CD4-positive, alpha-beta T cell treated with Interleukin-6 at 100 ng/mL for 8 hours (primary cell): ENCODE measurements at regions not wholly inside any gene's neighbourhood (a gene's known extent, or its start where the extent isn't known, plus 50 kb on each side); places are given as distances from the start of the nearest gene placed in this dataset.
A peak's percentile ranks its signal among the peaks of the same experiment; 100 is the strongest.
"Not testable (repeated sequence)": the region's sequence is repeated elsewhere in the genome, so short reads cannot be mapped to it uniquely, and the experiment has no call there.

Source experiments
- DNase-seq: peaks from one replicate; pipeline ENCODE4 v3.0.0-alpha.2; 2020; ENCODE audit warnings: mixed read lengths, low spot score

DNA sequence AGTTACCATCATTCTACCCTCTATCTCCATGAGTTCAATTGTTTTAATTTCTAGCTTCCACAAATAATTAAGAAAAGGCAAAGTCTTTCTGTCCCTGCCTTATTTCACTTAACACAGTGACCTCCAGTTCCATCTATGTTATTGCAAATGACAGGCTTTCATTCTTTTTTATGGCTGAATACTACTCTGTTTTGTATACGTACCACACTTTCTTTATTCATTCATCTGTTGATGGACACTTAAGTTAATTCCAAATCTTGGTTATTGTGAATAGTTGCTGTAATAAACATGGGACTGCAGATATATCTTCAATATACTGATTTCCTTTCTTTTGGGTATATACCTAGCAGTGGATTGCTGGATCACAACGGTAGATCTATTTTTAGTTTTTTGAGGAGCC lies 314.1 kb downstream of the SV2B start:
- DNase-seq = no peak

GRCh38 chr15:91415258-91415657 lies 315.2 kb downstream of the SV2B start:
- not testable (repeated sequence) for DNase-seq

GRCh38 chr15:91420689-91421088 lies 320.6 kb downstream of the SV2B start:
- no peak for DNase-seq

GRCh38 chr15:91422797-91423196 lies 322.7 kb downstream of the SV2B start:
- peak; percentile 1 for DNase-seq

DNA sequence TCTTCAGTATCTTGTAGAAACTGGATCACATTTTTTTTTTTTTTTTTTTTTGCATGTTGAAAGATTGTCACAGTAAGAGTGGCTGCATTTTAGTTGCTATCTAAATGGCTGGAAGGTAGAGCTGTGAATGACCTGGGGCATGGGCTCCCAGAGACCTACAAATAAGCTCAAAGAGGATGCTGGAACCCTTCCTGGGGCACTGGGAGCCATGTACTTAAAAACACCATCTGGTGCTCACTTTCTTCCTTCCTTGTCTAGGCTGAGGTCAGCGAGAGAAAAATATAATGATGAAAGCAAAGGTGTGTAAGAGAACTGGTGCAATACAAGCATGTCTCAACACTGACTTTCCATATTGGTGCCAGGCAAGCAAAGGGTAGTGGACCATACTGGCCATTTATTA lies 323.9 kb downstream of the SV2B start:
- no peak for DNase-seq

DNA sequence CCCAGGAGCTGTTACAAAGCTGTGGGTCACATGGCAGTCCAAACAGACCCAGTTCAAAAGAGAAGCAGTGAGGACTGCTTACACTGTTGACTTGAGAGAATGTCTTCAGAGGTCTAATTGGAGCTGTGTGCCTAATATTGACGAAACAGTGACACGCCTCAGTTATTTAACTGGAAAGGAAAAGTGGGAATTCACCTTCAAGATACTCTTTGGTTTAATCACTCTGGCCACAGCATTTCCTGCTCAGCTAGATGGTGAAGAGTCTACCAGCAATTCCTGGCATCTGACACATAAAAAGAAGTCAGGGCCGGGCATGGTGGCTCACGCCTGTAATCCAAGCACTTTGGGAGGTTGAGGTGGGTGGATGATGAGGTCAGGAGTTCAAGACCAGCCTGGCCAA lies 326.4 kb downstream of the SV2B start:
- DNase-seq = no peak

GRCh38 chr15:91429973-91430372 lies 329.9 kb downstream of the SV2B start:
- no peak for DNase-seq

GRCh38 chr15:91431041-91431715 lies 331.1 kb downstream of the SV2B start:
- DNase-seq = no peak

DNA sequence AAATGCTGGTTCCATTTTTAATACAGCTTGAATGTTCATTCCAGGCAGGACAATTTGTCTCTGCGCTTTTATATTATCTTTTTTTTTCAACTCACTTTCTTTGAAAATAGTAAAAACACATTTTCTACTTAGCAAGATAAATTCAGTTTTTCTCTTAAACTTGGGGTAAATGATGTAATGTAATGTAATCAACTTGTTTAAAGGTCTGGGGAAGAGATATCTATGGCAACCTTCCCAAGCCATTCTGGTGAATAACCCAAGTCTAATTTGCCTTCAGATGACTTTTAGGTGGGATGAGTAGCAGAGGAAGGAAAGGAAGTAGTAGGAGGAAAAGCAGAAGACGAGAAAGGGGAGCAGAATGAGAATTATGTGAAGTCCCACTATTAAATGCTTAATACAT lies 335.1 kb downstream of the SV2B start:
- no peak for DNase-seq

DNA sequence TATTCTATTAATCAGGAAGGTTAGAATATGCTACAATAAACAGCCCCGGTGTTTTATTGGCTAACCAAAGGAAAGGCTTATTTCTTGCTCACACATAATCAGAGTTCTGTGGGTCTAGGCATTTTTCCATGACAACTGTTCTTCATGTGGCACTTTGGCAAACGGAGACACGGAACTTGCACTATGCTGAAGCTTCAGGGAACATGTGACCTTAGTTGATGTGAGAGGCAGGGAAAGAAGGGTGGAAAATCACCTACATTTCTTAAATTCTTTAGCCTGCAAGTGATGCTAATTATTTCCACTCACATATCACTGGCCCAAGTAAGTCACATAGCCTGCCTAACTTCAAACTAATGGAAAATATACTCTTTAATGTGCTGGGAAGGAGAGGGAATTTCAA lies 344.6 kb downstream of the SV2B start:
- DNase-seq = no peak

DNA sequence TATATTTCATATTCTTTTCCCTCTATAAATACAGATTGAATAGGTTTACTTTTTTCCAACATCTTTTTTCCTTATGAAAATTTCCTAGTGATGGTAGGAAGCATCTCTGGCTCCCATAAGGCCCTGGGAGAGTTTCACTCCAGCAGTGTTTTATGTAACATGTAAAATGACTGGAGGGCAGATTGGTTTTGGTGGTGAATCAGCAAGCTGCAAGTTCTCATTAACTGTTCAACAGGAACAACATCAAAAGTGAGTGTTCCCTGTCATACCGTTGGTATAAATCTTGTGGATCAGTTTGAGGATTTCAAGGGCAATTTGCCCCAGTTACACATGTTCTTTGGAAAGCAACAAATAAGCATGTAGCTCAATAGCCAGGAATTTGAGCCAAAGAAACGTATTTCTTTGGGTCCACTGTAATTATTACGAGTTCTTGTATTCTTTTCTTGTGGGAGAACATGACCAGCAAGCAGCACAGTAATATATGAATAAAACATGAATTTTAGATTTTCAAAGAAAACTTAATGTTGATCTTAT lies 345.7 kb downstream of the SV2B start:
- no peak for DNase-seq

DNA sequence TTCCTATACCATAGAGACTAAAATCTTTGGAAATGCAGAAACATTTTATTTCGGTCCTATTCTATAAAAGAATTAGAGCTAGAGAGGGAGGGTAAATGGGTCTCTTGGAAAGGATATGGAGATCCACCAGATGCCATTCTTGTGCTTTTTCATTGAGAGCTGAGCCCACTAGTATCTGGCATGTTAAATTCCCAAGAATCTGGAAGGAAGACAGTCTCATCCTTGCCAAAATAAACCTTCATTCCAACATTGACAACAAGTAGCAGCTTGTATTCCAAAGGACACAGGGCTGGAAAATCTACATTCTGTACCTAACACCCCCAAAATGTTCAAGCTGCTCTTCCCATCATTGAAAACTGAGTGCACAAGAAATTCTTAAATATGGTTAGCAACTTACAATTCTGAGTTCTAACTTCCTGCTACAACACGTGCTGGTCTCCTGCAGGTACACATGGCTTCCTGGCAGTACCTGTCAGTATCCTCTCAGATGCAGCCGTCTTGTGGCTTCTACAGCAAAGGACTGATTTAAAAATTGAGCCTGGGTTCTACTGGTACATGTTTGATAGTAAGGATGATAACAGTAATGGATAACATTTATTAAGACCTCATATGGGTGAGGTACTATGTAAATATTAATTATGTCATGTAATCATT lies 348.1 kb downstream of the SV2B start:
- peak; percentile 16 for DNase-seq

- not testable (repeated sequence) for DNase-seq
Observed at GRCh38 chr15:91453376-91453775, 353.3 kb downstream of the SV2B start.

DNA sequence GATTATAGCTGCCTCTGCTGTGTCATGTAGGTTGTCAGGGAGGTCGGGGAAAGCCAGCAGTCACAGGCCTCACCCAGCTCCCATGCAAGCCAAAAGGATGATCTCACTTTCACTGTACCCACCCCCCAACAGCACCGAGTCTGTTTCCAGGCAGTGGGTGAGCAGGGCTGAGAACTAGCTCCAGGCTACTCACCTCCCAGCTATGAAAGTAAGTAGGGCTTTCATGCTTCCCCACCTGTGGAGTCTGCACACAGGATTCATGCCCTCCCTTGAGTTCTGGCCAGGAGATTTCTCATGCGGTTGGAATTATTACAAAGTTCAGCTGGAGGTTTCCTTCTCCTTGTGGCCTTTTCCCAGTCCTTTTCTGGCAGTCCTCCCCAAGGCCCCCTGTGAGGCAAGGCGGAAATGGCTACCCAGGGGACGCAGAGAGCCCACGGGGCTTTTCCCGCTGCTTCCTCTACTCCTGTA lies 356.2 kb downstream of the SV2B start:
- DNase-seq = no peak

DNA sequence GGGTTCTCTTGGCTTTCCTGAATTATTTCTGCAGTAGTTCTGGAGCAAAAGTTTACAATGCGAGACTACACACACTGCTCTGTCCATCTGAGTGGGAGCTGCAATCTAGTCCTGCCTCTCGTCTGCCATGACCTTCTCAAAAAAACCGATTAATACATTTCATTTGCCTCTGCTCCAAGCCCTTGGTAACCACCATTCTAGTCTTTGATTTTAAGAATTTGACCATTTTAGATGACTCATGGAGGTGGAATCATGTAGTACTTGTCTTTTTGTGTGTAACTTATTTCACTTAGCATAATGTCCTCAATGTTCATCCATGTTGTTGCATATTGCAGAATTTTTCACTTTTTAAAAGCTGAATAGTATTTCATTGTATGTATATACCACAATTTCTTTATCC lies 356.9 kb downstream of the SV2B start:
- DNase-seq = no peak

- no peak for DNase-seq
Observed at GRCh38 chr15:91461377-91461776, 361.3 kb downstream of the SV2B start.

GRCh38 chr15:91465086-91465485 lies 365.0 kb downstream of the SV2B start:
- DNase-seq = no peak

DNA sequence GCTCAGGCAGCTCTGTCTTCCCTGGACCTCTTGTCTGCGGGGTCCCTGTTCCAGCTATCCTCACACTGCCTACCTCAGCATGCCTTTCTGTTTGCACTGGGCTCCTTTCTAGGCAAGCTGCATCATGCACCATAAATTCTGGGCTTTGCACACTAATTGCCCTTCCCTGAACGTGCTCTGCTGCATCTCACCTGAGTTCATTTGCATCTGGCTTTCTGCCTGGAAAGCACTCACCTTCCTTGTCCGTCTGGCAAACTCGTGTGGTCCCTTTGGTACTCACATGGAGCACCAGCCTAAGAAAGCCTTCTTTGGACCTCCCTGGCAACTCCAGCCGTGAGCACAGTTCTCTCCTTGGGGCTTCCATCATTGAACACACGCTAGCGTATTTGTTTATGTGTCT lies 365.6 kb downstream of the SV2B start:
- no peak for DNase-seq

DNA sequence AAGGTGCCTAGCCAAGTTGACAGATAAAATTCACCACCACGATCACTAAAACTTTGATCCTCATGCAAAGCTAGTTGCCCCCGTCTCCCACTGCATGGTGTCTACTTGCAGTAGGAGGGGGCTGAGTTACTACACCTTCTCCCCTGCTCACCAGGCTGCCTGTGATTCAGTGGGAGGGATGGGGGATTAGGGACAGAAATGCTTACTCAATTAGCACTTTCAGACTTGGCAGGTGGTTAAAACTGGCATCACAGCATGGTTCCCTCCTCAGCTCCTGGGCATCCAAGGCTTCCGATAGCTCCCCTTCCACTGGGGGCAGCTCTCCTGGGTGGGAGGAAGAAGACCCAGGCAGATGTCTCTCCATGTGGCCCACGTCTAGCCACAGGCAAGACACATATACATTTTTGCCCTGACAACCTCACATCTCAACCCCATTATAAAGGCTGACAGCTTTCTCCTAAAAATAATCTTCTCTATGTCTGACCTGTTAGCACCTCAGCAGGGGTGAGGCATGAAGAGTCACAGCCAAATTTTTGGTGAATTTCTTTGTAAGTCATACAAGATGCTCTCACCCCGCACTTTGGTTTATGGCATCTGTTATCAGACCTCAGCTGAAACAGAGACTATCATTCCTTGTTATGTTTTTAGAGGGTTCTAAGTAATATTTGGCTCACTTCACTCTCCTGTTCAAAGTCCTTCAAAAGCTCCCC lies 369.0 kb downstream of the SV2B start:
- no peak for DNase-seq

- peak; percentile 55 for DNase-seq
Observed at GRCh38 chr15:91469632-91470567, 369.8 kb downstream of the SV2B start.

DNA sequence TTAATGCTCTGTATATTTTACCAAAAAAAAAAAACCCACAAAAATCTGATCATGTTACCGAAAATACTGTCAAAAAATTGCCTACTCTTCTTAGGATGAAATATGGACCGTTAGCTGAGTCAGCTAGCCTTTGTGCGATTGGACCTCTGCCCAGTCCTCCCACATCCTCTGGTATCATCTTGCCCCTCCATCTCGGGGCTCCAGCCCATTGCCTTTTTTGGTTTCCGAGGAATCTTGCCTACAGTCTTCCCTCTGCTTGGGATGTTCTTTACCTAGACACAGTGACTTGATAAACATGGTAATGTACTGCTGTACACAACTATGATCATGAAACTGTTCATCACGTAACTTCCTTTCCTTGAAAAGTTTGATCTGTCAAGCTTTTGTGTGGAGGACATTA lies 371.4 kb downstream of the SV2B start:
- DNase-seq = peak; percentile 9

GRCh38 chr15:91472316-91472756 lies 372.3 kb downstream of the SV2B start:
- peak; percentile 49 for DNase-seq
